Neural cell (in vitro differentiated cells): ENCODE measurements at regions not wholly inside any gene's neighbourhood (a gene's known extent, or its start where the extent isn't known, plus 50 kb on each side); places are given as distances from the start of the nearest gene placed in this dataset.

Source experiments
- H2AFZ ChIP-seq: fragments of 200-600, 300-800 bp; sonication (generic), shearing (Covaris generic); 2 replicates; pipeline ENCODE4 v1.6.0; 2014; ENCODE audit warnings: low read depth, mild to moderate bottlenecking, antibody characterized with exemption, low read length, moderate library complexity
- H3F3A ChIP-seq: fragments of 200-600 bp; shearing (Covaris generic); 2 replicates; pipeline ENCODE4 v1.6.1; 2016; ENCODE audit warnings: mild to moderate bottlenecking, moderate library complexity, mixed read lengths, antibody characterized with exemption, low read length; ENCODE audit not compliant: insufficient read depth, poor library complexity, severe bottlenecking
- H3K27ac ChIP-seq: fragments of 200-600, 300-800 bp; sonication (generic), shearing (Covaris generic); 2 replicates; pipeline ENCODE4 v1.5.1; 2014; ENCODE audit warnings: mild to moderate bottlenecking, low read length, moderate library complexity
- H3K27me3 ChIP-seq: fragments of 300-800, 200-600 bp; sonication (generic), shearing (Covaris generic); 2 replicates; pipeline ENCODE4 v1.6.0; 2014; ENCODE audit warnings: mild to moderate bottlenecking, low read depth, low read length, moderate library complexity; ENCODE audit not compliant: insufficient read depth
- H3K36me3 ChIP-seq: fragments of 300-800, 200-600 bp; sonication (generic), shearing (Covaris generic); 2 replicates; pipeline ENCODE4 v1.5.1; 2014; ENCODE audit warnings: mild to moderate bottlenecking, antibody characterized with exemption, low read length, moderate library complexity; ENCODE audit not compliant: insufficient read depth
- H3K4me2 ChIP-seq: fragments of 300-800, 200-600 bp; sonication (generic), shearing (Covaris generic); 2 replicates; pipeline ENCODE4 v1.6.0; 2014; ENCODE audit warnings: mild to moderate bottlenecking, low read length
- H3K4me3 ChIP-seq: fragments of 300-800, 200-600 bp; sonication (generic), shearing (Covaris generic); 2 replicates; pipeline ENCODE4 v1.5.1; 2014; ENCODE audit warnings: mild to moderate bottlenecking, low read length, moderate library complexity
- H3K79me2 ChIP-seq: fragments of 200-600 bp; shearing (Covaris generic); replicated peaks from 2 replicates; pipeline ENCODE4 v1.6.0; 2014; ENCODE audit warnings: mild to moderate bottlenecking, low read length, moderate library complexity; ENCODE audit not compliant: insufficient read depth
- H3K9ac ChIP-seq: fragments of 300-800, 200-600 bp; sonication (generic), shearing (Covaris generic); 2 replicates; pipeline ENCODE4 v1.6.1; 2016; ENCODE audit warnings: mild to moderate bottlenecking, low read length, mixed read lengths
- H3K9me2 ChIP-seq: fragments of 200-600 bp; shearing (Covaris generic); 2 replicates; pipeline ENCODE4 v1.6.1; 2016; ENCODE audit warnings: mild to moderate bottlenecking, low read length, mixed read lengths; ENCODE audit not compliant: insufficient read depth
- H3K9me3 ChIP-seq: fragments of 200-600, 300-800 bp; sonication (generic), shearing (Covaris generic); 2 replicates; pipeline ENCODE4 v1.6.1; 2016; ENCODE audit warnings: mild to moderate bottlenecking, mixed run types, low read length, moderate library complexity, mixed read lengths
- H4K20me1 ChIP-seq: fragments of 200-600 bp; shearing (Covaris generic); 2 replicates; pipeline ENCODE4 v1.6.1; 2016; ENCODE audit warnings: mild to moderate bottlenecking, mixed run types; ENCODE audit not compliant: insufficient read depth
- CTCF ChIP-seq: fragments of 450-650 bp; IDR thresholded peaks from 2 replicates; pipeline ENCODE4 v1.5.1; 2014; ENCODE audit warnings: antibody characterized with exemption, mild to moderate bottlenecking, moderate library complexity; ENCODE audit not compliant: poor library complexity, severe bottlenecking
- EP300 ChIP-seq: fragments of 450-650 bp; conservative IDR thresholded peaks from 2 replicates; pipeline ENCODE4 v1.6.1; 2014; ENCODE audit warnings: antibody characterized with exemption, mild to moderate bottlenecking, moderate library complexity; ENCODE audit not compliant: poor library complexity, severe bottlenecking
- EZH2 ChIP-seq: fragments of 200-600, 300-800 bp; shearing (Covaris generic), sonication (generic); IDR thresholded peaks from 2 replicates; pipeline ENCODE4 v1.6.1; 2014; ENCODE audit warnings: antibody characterized with exemption, low read length, borderline replicate concordance, mild to moderate bottlenecking; ENCODE audit not compliant: insufficient read depth, poor library complexity, severe bottlenecking
- MXI1 ChIP-seq: fragments of 450-650 bp; conservative IDR thresholded peaks from 2 replicates; pipeline ENCODE4 v1.6.1; 2014; ENCODE audit warnings: antibody characterized with exemption, mild to moderate bottlenecking; ENCODE audit not compliant: poor library complexity, severe bottlenecking
- POLR2AphosphoS5 ChIP-seq: IDR thresholded peaks from 2 replicates; pipeline ENCODE4 v1.6.1; 2012
- RAD21 ChIP-seq: fragments of 450-650 bp; conservative IDR thresholded peaks from 2 replicates; pipeline ENCODE4 v1.6.1; 2014; ENCODE audit warnings: antibody characterized with exemption, mild to moderate bottlenecking, moderate library complexity
- REST ChIP-seq: IDR thresholded peaks from 2 replicates; pipeline ENCODE4 v1.6.1; 2012; ENCODE audit warnings: borderline replicate concordance
- SMC3 ChIP-seq: fragments of 450-650 bp; conservative IDR thresholded peaks from 2 replicates; pipeline ENCODE4 v1.6.1; 2014; ENCODE audit warnings: antibody characterized with exemption, mild to moderate bottlenecking, moderate library complexity; ENCODE audit not compliant: poor library complexity
- TAF1 ChIP-seq: IDR thresholded peaks from 2 replicates; pipeline ENCODE4 v1.6.1; 2012; ENCODE audit warnings: low read depth

GRCh38 chr1:82919837-82920236 is 1079.1 kb downstream of the TTLL7 start:
- H3K27me3 ChIP-seq, result no peaks in the 10 kb centered on the region
- no peak overlapping the region for H3K27ac ChIP-seq
- H2AFZ ChIP-seq, result no peak overlapping the region
- H3K9me2 ChIP-seq, result no peaks in the 10 kb centered on the region
- no peaks in the 10 kb centered on the region for H3K36me3 ChIP-seq
- H3F3A ChIP-seq, result no peaks in the 10 kb centered on the region
- no peak for TF ChIP-seq CTCF
- TF ChIP-seq EP300, result no peak
- no peak for TF ChIP-seq POLR2AphosphoS5
- no peak for TF ChIP-seq RAD21
- TF ChIP-seq REST, result no peak
- no peak for TF ChIP-seq SMC3
- TF ChIP-seq EZH2, result no peak
- TF ChIP-seq MXI1, result no peak
- TF ChIP-seq TAF1, result no peak
- H3K9me3 ChIP-seq, result no peaks in the 10 kb centered on the region
- H3K4me2 ChIP-seq, result no peak overlapping the region
- no peaks in the 10 kb centered on the region for H3K79me2 ChIP-seq
- H4K20me1 ChIP-seq, result no peaks in the 10 kb centered on the region
- H3K9ac ChIP-seq, result no peak overlapping the region
- no peak overlapping the region for H3K4me3 ChIP-seq

- no peaks in the 10 kb centered on the region for H4K20me1 ChIP-seq
- no peak overlapping the region for H3K9ac ChIP-seq
- H3K4me2 ChIP-seq, result no peak overlapping the region
- H3K4me3 ChIP-seq, result no peak overlapping the region
- no peak overlapping the region for H2AFZ ChIP-seq
- no peaks in the 10 kb centered on the region for H3F3A ChIP-seq
- no peaks in the 10 kb centered on the region for H3K27me3 ChIP-seq
- no peaks in the 10 kb centered on the region for H3K9me2 ChIP-seq
- H3K79me2 ChIP-seq, result no peaks in the 10 kb centered on the region
- no peak for TF ChIP-seq CTCF
- TF ChIP-seq MXI1, result no peak
- TF ChIP-seq TAF1, result no peak
- TF ChIP-seq POLR2AphosphoS5, result no peak
- no peak for TF ChIP-seq RAD21
- TF ChIP-seq SMC3, result no peak
- no peak for TF ChIP-seq EP300
- no peak for TF ChIP-seq EZH2
- TF ChIP-seq REST, result no peak
- H3K9me3 ChIP-seq, result no peaks in the 10 kb centered on the region
- H3K36me3 ChIP-seq, result no peaks in the 10 kb centered on the region
- no peak overlapping the region for H3K27ac ChIP-seq
Measured at GRCh38 chr1:82907313-82907712, 1091.6 kb downstream of the TTLL7 start.
